CD14-positive monocyte (primary cell): ENCODE measurements at regions not wholly inside any gene's neighbourhood (a gene's known extent, or its start where the extent isn't known, plus 50 kb on each side); places are given as distances from the start of the nearest gene placed in this dataset.

Experiments
- DNase-seq, 3 donors: peaks; one replicate each; pipeline ENCODE4 v3.0.0-alpha.2; 2011 to 2022
- H2AFZ ChIP-seq: 2 replicates; pipeline ENCODE4 v1.6.0; 2012; ENCODE audit warnings: mild to moderate bottlenecking, low read depth, low read length, inconsistent platforms; ENCODE audit not compliant: insufficient read depth, poor library complexity, severe bottlenecking
- H3K27ac ChIP-seq, 2 donors: 1 replicate in 1 of 2; 2 replicates in 1 of 2; pipeline ENCODE4 v1.5.1; 2012 to 2013; ENCODE audit warnings: low read length in 2 of 2, control low read depth in 1 of 2, inconsistent platforms in 1 of 2, low read depth in 1 of 2, mild to moderate bottlenecking in 1 of 2
- H3K27me3 ChIP-seq, 2 donors: one replicate each; pipeline versions ENCODE4 v1.6.0 to v1.6.1; 2011 to 2013; ENCODE audit warnings: low read length in 2 of 2; ENCODE audit not compliant: control insufficient read depth in 2 of 2, insufficient read depth in 2 of 2
- H3K36me3 ChIP-seq, 2 donors: replicated peaks in 1 of 2; 1 replicate in 1 of 2; 2 replicates in 1 of 2; pipeline versions ENCODE4 v1.5.1 to v1.6.1; 2012 to 2013; ENCODE audit warnings: low read length in 2 of 2, control low read depth in 1 of 2, inconsistent platforms in 1 of 2, mild to moderate bottlenecking in 1 of 2; ENCODE audit not compliant: insufficient read depth in 2 of 2, control insufficient read depth in 1 of 2
- H3K4me1 ChIP-seq, 2 donors: 1 replicate in 1 of 2; 2 replicates in 1 of 2; pipeline versions ENCODE4 v1.5.1 to v1.6.1; 2012 to 2013; ENCODE audit warnings: low read length in 2 of 2, control low read depth in 1 of 2, inconsistent platforms in 1 of 2, mild to moderate bottlenecking in 1 of 2, moderate library complexity in 1 of 2; ENCODE audit not compliant: insufficient read depth in 2 of 2, control insufficient read depth in 1 of 2
- H3K4me2 ChIP-seq: replicated peaks from 2 replicates; pipeline ENCODE3; 2012; ENCODE audit warnings: low read length, moderate library complexity, mild to moderate bottlenecking; ENCODE audit not compliant: poor library complexity, severe bottlenecking; ENCODE audit errors: extremely low read depth
- H3K4me3 ChIP-seq, 3 experiments: fragments of 200-600 bp in 1 of 3; sonication (generic) in 1 of 3; replicated peaks in 1 of 3; 1 replicate in 2 of 3; 2 replicates in 1 of 3; pipeline ENCODE4 v1.5.1; 2011 to 2013; ENCODE audit warnings: low read length in 3 of 3, mild to moderate bottlenecking in 3 of 3, control low read depth in 2 of 3, low read depth in 2 of 3, inconsistent platforms in 1 of 3, moderate library complexity in 1 of 3
- H3K79me2 ChIP-seq: 2 replicates; pipeline ENCODE4 v1.6.0; 2012; ENCODE audit warnings: mild to moderate bottlenecking, control low read depth, inconsistent platforms, low read length, moderate library complexity; ENCODE audit not compliant: insufficient read depth
- H3K9ac ChIP-seq: 2 replicates; pipeline ENCODE4 v1.6.0; 2017; ENCODE audit warnings: low read length, mild to moderate bottlenecking; ENCODE audit not compliant: insufficient read depth, poor library complexity, severe bottlenecking
- H3K9me3 ChIP-seq, 2 donors: replicated peaks in 1 of 2; 1 replicate in 1 of 2; 2 replicates in 1 of 2; pipeline versions ENCODE4 v1.5.1 to v1.6.1; 2012 to 2013; ENCODE audit warnings: low read length in 2 of 2, control low read depth in 1 of 2; ENCODE audit not compliant: control insufficient read depth in 1 of 2, insufficient read depth in 1 of 2
- H4K20me1 ChIP-seq: 2 replicates; pipeline ENCODE4 v1.6.0; 2012; ENCODE audit warnings: mild to moderate bottlenecking, low read length, control low read depth, moderate library complexity; ENCODE audit not compliant: insufficient read depth
- H3K27ac Mint-ChIP-seq, 7 donors: one replicate each; pipeline ENCODE4 v1.8.0; 2020; ENCODE audit warnings: mild to moderate bottlenecking in 7 of 7, mixed read lengths in 7 of 7, moderate library complexity in 6 of 7, inconsistent platforms in 2 of 7
- H3K27me3 Mint-ChIP-seq, 3 donors: one replicate each; pipeline ENCODE4 v1.8.0; 2021 to 2022; ENCODE audit warnings: low read depth in 3 of 3, mild to moderate bottlenecking in 3 of 3, mixed read lengths in 3 of 3, moderate library complexity in 3 of 3, inconsistent platforms in 1 of 3
- H3K36me3 Mint-ChIP-seq, 2 donors: one replicate each; pipeline ENCODE4 v1.8.0; 2020; ENCODE audit warnings: mixed read lengths in 2 of 2, inconsistent platforms in 1 of 2, mild to moderate bottlenecking in 1 of 2
- H3K4me1 Mint-ChIP-seq: one replicate; pipeline ENCODE4 v1.8.0; 2020; ENCODE audit warnings: mild to moderate bottlenecking, mixed read lengths
- H3K4me3 Mint-ChIP-seq, 2 donors: one replicate each; pipeline ENCODE4 v1.8.0; 2020; ENCODE audit warnings: mild to moderate bottlenecking in 2 of 2, mixed read lengths in 2 of 2, moderate library complexity in 1 of 2
- H3K9me3 Mint-ChIP-seq, 7 donors: one replicate each; pipeline ENCODE4 v1.8.0; 2020 to 2022; ENCODE audit warnings: mixed read lengths in 7 of 7, mild to moderate bottlenecking in 6 of 7, moderate library complexity in 6 of 7, inconsistent platforms in 2 of 7
- WGBS: methylation state at CpG from one replicate; pipeline ENCODE4 v1.1.5; 2013; ENCODE audit warnings: missing lambda C conversion rate; ENCODE audit not compliant: insufficient coverage; 5-methylcytosine and 5-hydroxymethylcytosine counted together
- intact Hi-C, 2 donors: fragments of 100-400 bp; cut with micrococcal nuclease; formaldehyde crosslinking; loops; one replicate each; pipeline versions ENCODE4 v1.15.0 to v1.15.1; 2023
- TF ChIP-seq, protein P1 (sequence below): fragments of 200-600 bp; IDR thresholded peaks from one replicate; pipeline ENCODE4 v1.8.0; 2022; ENCODE audit warnings: antibody characterized with exemption, mild to moderate bottlenecking

- intact Hi-C loops, result no loop called here
- Histone ChIP-seq H2AFZ (no peak overlapping the region), H3K27ac (no peak overlapping the region), H3K4me3 (no peak overlapping the region), H3K9me3 (peaks cover 13 to 16% of the 10 kb centered on the region in 2 donors), H3K27me3 (no peaks in the 10 kb centered on the region), H3K9ac (no peak overlapping the region), H4K20me1 (no peaks in the 10 kb centered on the region), H3K79me2 (no peaks in the 10 kb centered on the region), H3K4me1 (peaks cover 9 to 10% of the 10 kb centered on the region in 2 donors), H3K36me3 (no peaks in the 10 kb centered on the region), H3K4me2 (no peak overlapping the region)
- H3K4me3 Mint-ChIP-seq, result no peak overlapping the region
- no peak for DNase-seq
- TF ChIP-seq, protein P1, sequence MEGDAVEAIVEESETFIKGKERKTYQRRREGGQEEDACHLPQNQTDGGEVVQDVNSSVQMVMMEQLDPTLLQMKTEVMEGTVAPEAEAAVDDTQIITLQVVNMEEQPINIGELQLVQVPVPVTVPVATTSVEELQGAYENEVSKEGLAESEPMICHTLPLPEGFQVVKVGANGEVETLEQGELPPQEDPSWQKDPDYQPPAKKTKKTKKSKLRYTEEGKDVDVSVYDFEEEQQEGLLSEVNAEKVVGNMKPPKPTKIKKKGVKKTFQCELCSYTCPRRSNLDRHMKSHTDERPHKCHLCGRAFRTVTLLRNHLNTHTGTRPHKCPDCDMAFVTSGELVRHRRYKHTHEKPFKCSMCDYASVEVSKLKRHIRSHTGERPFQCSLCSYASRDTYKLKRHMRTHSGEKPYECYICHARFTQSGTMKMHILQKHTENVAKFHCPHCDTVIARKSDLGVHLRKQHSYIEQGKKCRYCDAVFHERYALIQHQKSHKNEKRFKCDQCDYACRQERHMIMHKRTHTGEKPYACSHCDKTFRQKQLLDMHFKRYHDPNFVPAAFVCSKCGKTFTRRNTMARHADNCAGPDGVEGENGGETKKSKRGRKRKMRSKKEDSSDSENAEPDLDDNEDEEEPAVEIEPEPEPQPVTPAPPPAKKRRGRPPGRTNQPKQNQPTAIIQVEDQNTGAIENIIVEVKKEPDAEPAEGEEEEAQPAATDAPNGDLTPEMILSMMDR, result no peak
- H3K27ac Mint-ChIP-seq, result peak overlapping the region in 1 of 7 donors; percentile 32
- WGBS, result 100% methylated on average over 1 of the region's 2 CpGs
- H3K9me3 Mint-ChIP-seq, result peaks cover 12 to 18% (median 14%) of the 10 kb centered on the region in 7 donors
- peaks cover 9% of the 10 kb centered on the region for H3K4me1 Mint-ChIP-seq
- H3K36me3 Mint-ChIP-seq, result peaks cover 0 to 5% of the 10 kb centered on the region in 2 donors
- H3K27me3 Mint-ChIP-seq, result peaks cover 0 to 2% (median 0%) of the 10 kb centered on the region in 3 donors
Measured at GRCh38 chr18:10353791-10354190, 100.6 kb upstream of the APCDD1 start.

DNA sequence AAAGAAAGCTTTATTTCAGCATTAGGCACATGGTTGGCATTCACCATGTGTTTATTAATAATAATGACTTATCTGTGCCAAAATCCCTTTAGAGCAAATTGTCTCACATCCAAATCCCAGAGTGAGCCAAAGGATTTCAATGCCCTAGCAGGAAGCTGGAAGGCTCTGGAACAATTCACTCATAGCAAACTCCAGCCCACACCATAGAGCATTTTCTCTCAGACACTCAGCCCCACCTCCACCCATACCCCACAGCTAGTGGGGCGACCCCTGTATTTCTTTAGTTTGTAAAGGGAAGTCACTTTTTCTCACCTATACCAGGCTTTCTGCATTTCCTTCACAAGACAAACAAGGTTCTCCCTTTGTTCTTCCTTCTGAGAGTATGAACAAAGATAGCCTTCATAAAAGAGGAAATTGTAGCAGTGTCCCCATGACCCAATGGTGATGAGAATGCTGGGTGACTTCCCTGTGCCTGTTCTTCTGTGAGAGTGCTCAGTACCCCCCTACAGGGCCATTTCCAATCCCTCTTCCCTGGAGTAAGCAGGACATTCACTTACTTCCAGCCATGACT lies 100.1 kb upstream of the APCDD1 start:
- Histone ChIP-seq H3K9ac (no peak overlapping the region), H3K79me2 (no peaks in the 10 kb centered on the region), H3K9me3 (peaks cover 13 to 16% of the 10 kb centered on the region in 2 donors), H3K4me1 (peaks cover 9 to 10% of the 10 kb centered on the region in 2 donors), H3K27ac (peak overlapping the region in 1 of 2 donors; percentile 39), H3K4me2 (no peak overlapping the region), H3K4me3 (no peak overlapping the region), H3K36me3 (no peaks in the 10 kb centered on the region), H2AFZ (no peak overlapping the region), H4K20me1 (no peaks in the 10 kb centered on the region), H3K27me3 (no peaks in the 10 kb centered on the region)
- peaks cover 9% of the 10 kb centered on the region for H3K4me1 Mint-ChIP-seq
- H3K36me3 Mint-ChIP-seq, result peaks cover 0 to 5% of the 10 kb centered on the region in 2 donors
- peaks cover 12 to 18% (median 14%) of the 10 kb centered on the region in 7 donors for H3K9me3 Mint-ChIP-seq
- WGBS, result no CpG with 5 or more reads among the region's 1 CpG
- intact Hi-C loops, result no loop called here
- TF ChIP-seq, protein P1, result no peak
- H3K27me3 Mint-ChIP-seq, result peaks cover 0 to 2% (median 0%) of the 10 kb centered on the region in 3 donors
- peak; percentile 47 to 55 (median 54) for DNase-seq
- H3K27ac Mint-ChIP-seq, result peak overlapping the region in 5 of 7 donors; percentile 23 to 80 (median 45)
- no peak overlapping the region for H3K4me3 Mint-ChIP-seq
